ENCODE measurements at regions not wholly inside any gene's neighbourhood (a gene's known extent, or its start where the extent isn't known, plus 50 kb on each side); places are given as distances from the start of the nearest gene placed in this dataset.

DNA sequence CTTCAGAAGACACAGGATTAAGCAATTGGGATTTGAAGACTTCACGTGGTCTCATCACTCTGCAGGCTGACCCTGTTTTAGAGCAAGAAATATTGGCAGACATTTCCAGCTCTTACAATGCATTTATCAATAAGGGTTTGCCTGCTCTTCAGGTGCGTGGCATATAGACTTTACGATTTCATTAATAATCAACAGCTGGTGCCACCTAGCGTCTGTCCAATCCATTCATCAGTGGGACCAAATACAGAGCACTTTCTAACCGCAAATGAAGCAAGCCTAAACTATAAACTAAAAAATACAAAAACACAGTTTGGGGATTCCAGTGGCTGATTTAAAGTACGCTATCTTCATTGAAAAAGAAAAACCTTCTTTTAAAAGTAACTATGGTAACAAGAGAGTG, 125.4 kb upstream of the DMD start:
- H3K36me3 ChIP-seq (ENCODE audit: low read depth): no peaks in the 10 kb centered on the region

DNA sequence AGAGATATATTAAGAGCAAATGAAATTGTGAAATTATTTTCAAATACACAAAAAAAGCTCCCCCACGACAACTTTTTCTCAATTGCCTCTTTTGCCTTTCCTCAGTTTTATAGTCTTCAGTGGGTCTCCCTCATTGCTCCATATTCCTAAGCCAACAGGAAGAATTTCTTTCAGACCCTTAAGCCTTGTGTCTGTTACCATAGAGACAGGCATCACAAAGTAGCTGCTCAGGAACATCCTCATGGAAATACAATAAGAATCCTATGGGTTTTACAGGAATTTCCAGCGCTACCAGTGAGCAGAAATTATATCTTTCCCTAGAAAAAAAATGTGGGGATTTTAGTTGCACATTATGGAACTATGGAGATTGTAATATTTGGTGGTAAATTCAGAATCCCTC, 121.9 kb upstream of the DMD start:
- DNase-seq (ENCODE audit: low spot score): no peak
- no peaks in the 10 kb centered on the region for H3K27me3 ChIP-seq (ENCODE audit: insufficient read depth, poor library complexity, severe bottlenecking)
- no peak overlapping the region for H3K27ac ChIP-seq (ENCODE audit: poor library complexity, severe bottlenecking)
- TF ChIP-seq, protein P1, sequence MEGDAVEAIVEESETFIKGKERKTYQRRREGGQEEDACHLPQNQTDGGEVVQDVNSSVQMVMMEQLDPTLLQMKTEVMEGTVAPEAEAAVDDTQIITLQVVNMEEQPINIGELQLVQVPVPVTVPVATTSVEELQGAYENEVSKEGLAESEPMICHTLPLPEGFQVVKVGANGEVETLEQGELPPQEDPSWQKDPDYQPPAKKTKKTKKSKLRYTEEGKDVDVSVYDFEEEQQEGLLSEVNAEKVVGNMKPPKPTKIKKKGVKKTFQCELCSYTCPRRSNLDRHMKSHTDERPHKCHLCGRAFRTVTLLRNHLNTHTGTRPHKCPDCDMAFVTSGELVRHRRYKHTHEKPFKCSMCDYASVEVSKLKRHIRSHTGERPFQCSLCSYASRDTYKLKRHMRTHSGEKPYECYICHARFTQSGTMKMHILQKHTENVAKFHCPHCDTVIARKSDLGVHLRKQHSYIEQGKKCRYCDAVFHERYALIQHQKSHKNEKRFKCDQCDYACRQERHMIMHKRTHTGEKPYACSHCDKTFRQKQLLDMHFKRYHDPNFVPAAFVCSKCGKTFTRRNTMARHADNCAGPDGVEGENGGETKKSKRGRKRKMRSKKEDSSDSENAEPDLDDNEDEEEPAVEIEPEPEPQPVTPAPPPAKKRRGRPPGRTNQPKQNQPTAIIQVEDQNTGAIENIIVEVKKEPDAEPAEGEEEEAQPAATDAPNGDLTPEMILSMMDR (IDR thresholded peaks at IDR 0.05; ENCODE audit: poor library complexity, severe bottlenecking): no peak
- no peaks in the 10 kb centered on the region for H3K36me3 ChIP-seq (ENCODE audit: low read depth)
- H3K4me3 ChIP-seq (ENCODE audit: severe bottlenecking): no peak overlapping the region
- H3K4me1 ChIP-seq (ENCODE audit: insufficient read depth, poor library complexity, severe bottlenecking): no peaks in the 10 kb centered on the region
- no peak for ATAC-seq (ENCODE audit: low read depth)
- H3K9me3 ChIP-seq (ENCODE audit: severe bottlenecking): no peaks in the 10 kb centered on the region

More for the DNA sequence above, 125.4 kb upstream of the DMD start:
- DNase-seq (ENCODE audit: low spot score) (no peak), ATAC-seq (ENCODE audit: low read depth) (peak; percentile 70; the same call in 2 of the 3 replicates)
- TF ChIP-seq, protein P1 (IDR thresholded peaks at IDR 0.05; ENCODE audit: poor library complexity, severe bottlenecking): peak; percentile 73
- Histone ChIP-seq H3K4me1 (ENCODE audit: insufficient read depth, poor library complexity, severe bottlenecking) (no peaks in the 10 kb centered on the region), H3K27ac (ENCODE audit: poor library complexity, severe bottlenecking) (no peak overlapping the region), H3K27me3 (ENCODE audit: insufficient read depth, poor library complexity, severe bottlenecking) (no peaks in the 10 kb centered on the region), H3K9me3 (ENCODE audit: severe bottlenecking) (no peaks in the 10 kb centered on the region), H3K4me3 (ENCODE audit: severe bottlenecking) (no peak overlapping the region)

DNA sequence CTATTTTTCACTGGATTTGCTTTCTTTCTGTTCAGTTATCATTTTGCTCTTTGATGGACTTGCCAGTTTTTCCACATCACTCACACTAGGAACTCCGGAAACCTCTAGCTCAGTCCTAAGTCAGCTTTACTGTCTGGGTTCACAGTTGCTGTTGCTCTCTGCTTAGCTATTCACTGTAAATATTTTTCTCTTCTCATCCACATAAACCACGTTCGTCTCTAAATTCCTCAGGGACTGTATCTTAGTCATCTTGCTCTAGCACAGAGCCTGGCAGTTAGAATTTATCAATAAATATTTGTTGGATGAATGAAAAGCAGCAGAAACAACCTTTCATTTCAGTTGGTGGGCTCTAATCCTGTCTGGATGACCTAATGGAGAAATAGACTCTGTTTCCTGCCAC, 119.4 kb upstream of the DMD start:
- ATAC-seq (ENCODE audit: low read depth) (no peak), DNase-seq (ENCODE audit: low spot score) (no peak)
- H3K4me3 ChIP-seq (ENCODE audit: severe bottlenecking): no peak overlapping the region
- no peaks in the 10 kb centered on the region for H3K36me3 ChIP-seq (ENCODE audit: low read depth)
- TF ChIP-seq, protein P1 (IDR thresholded peaks at IDR 0.05; ENCODE audit: poor library complexity, severe bottlenecking): no peak
- no peaks in the 10 kb centered on the region for H3K9me3 ChIP-seq (ENCODE audit: severe bottlenecking)
- no peaks in the 10 kb centered on the region for H3K4me1 ChIP-seq (ENCODE audit: insufficient read depth, poor library complexity, severe bottlenecking)
- no peak overlapping the region for H3K27ac ChIP-seq (ENCODE audit: poor library complexity, severe bottlenecking)
- H3K27me3 ChIP-seq (ENCODE audit: insufficient read depth, poor library complexity, severe bottlenecking): no peaks in the 10 kb centered on the region

DNA sequence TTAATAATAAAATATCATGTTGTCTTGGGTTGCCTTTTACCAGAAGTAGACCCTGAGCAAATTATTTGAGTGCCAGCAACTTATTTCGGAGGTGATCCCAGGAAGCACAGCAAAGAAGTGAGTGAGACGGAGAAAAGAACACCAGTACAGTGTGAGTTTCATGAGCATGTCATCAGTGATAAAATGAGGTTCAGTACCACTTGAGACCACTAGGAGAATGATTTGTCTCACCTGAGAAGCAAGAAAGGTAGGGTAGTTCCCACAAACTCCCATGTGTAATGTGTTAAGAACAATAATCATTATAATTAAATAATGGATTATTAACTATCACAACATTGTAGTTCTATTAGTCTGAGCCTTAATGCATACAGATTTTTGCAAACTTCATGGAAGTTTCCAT, 112.8 kb upstream of the DMD start:
- Histone ChIP-seq H3K9me3 (ENCODE audit: severe bottlenecking) (no peaks in the 10 kb centered on the region), H3K4me1 (ENCODE audit: insufficient read depth, poor library complexity, severe bottlenecking) (no peaks in the 10 kb centered on the region), H3K27ac (ENCODE audit: poor library complexity, severe bottlenecking) (no peak overlapping the region), H3K4me3 (ENCODE audit: severe bottlenecking) (no peak overlapping the region), H3K36me3 (ENCODE audit: low read depth) (no peaks in the 10 kb centered on the region), H3K27me3 (ENCODE audit: insufficient read depth, poor library complexity, severe bottlenecking) (no peaks in the 10 kb centered on the region)
- TF ChIP-seq, protein P1 (IDR thresholded peaks at IDR 0.05; ENCODE audit: poor library complexity, severe bottlenecking): no peak
- ATAC-seq (ENCODE audit: low read depth) (no peak), DNase-seq (ENCODE audit: low spot score) (no peak)

DNA sequence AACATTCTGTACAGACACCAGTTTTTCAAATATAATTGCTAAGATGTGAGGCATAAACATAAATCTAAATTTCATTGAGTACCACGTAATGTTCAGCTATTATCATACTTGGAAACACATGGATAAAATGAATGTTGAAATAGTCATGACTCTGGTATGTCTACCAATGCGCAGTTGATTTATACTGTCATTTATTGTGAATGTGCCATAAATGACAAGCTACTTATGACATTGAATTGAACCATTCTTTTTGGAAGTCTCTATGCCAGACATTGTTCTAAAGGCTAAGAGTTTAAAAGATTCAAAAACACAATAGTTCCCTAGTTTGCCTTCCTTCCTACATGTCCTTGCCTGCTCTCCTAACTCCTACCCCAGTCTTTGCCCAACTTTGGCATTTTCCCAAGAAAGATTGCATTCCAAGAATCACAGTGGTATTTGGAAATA, 96.6 kb upstream of the DMD start:
- H3K4me1 ChIP-seq (ENCODE audit: insufficient read depth, poor library complexity, severe bottlenecking): peaks cover 17% of the 10 kb centered on the region
- H3K9me3 ChIP-seq (ENCODE audit: severe bottlenecking): no peaks in the 10 kb centered on the region
- H3K27ac ChIP-seq (ENCODE audit: poor library complexity, severe bottlenecking): peak overlapping the region; percentile 97
- H3K27me3 ChIP-seq (ENCODE audit: insufficient read depth, poor library complexity, severe bottlenecking): no peaks in the 10 kb centered on the region
- H3K36me3 ChIP-seq (ENCODE audit: low read depth): no peaks in the 10 kb centered on the region
- H3K4me3 ChIP-seq (ENCODE audit: severe bottlenecking): no peak overlapping the region
- TF ChIP-seq, protein P1 (IDR thresholded peaks at IDR 0.05; ENCODE audit: poor library complexity, severe bottlenecking): no peak
- ATAC-seq (ENCODE audit: low read depth): peak; percentile 86
- DNase-seq (ENCODE audit: low spot score): no peak
